ENCODE measurements at regions not wholly inside any gene's neighbourhood (a gene's known extent, or its start where the extent isn't known, plus 50 kb on each side); places are given as distances from the start of the nearest gene placed in this dataset.
"Not testable (repeated sequence)": the region's sequence is repeated elsewhere in the genome, so short reads cannot be mapped to it uniquely, and the experiment has no call there.

GRCh38 chr11:97990162-97990920 is 1030.4 kb upstream of the CNTN5 start:
- no peak for DNase-seq

GRCh38 chr11:97993562-97993961 is 1027.2 kb upstream of the CNTN5 start:
- no peak for DNase-seq

- no peak for DNase-seq
These were observed 1024.9 kb upstream of the CNTN5 start for GRCh38 chr11:97995874-97996273.

GRCh38 chr11:97996762-97997161 is 1024.0 kb upstream of the CNTN5 start:
- no peak for DNase-seq

GRCh38 chr11:98003606-98004371 is 1017.0 kb upstream of the CNTN5 start:
- no peak for DNase-seq

- no peak for DNase-seq
These were observed 1013.7 kb upstream of the CNTN5 start for GRCh38 chr11:98007072-98007471.

- no peak for DNase-seq
These were observed 993.1 kb upstream of the CNTN5 start for GRCh38 chr11:98027652-98028051.

- DNase-seq = no peak
These were observed 990.9 kb upstream of the CNTN5 start for GRCh38 chr11:98029832-98030231.

- no peak for DNase-seq
These were observed 983.9 kb upstream of the CNTN5 start for GRCh38 chr11:98036810-98037209.

- no peak for DNase-seq
These were observed 980.5 kb upstream of the CNTN5 start for GRCh38 chr11:98040061-98040808.

GRCh38 chr11:98047647-98048046 is 973.1 kb upstream of the CNTN5 start:
- no peak for DNase-seq

- no peak for DNase-seq
These were observed 966.9 kb upstream of the CNTN5 start for GRCh38 chr11:98053851-98054250.

- no peak for DNase-seq
These were observed 963.8 kb upstream of the CNTN5 start for GRCh38 chr11:98056945-98057344.

- no peak for DNase-seq
These were observed 961.3 kb upstream of the CNTN5 start for GRCh38 chr11:98059488-98059887.

GRCh38 chr11:98060759-98061158 is 960.0 kb upstream of the CNTN5 start:
- no peak for DNase-seq

GRCh38 chr11:98061858-98062257 is 958.9 kb upstream of the CNTN5 start:
- no peak for DNase-seq

GRCh38 chr11:98062714-98063113 is 958.0 kb upstream of the CNTN5 start:
- DNase-seq = no peak

GRCh38 chr11:98068251-98068650 is 952.5 kb upstream of the CNTN5 start:
- DNase-seq = no peak

GRCh38 chr11:98069147-98069546 is 951.6 kb upstream of the CNTN5 start:
- DNase-seq = not testable (repeated sequence)

- DNase-seq = no peak
These were observed 950.9 kb upstream of the CNTN5 start for GRCh38 chr11:98069861-98070260.

- no peak for DNase-seq
These were observed 929.8 kb upstream of the CNTN5 start for GRCh38 chr11:98090861-98091505.

- DNase-seq = no peak
These were observed 921.4 kb upstream of the CNTN5 start for GRCh38 chr11:98099371-98099770.

GRCh38 chr11:98100689-98101088 is 920.1 kb upstream of the CNTN5 start:
- DNase-seq = no peak

Data from NCI-H1694 treated with DMSO at 0.1 percent for 48 hours (cell line).